OCI-LY3 (cell line): ENCODE measurements at regions not wholly inside any gene's neighbourhood (a gene's known extent, or its start where the extent isn't known, plus 50 kb on each side); places are given as distances from the start of the nearest gene placed in this dataset.

ENCODE experiments used
- H2AFZ ChIP-seq: fragments of 200-600, 300-600 bp; shearing (Covaris generic); 2 replicates; pipeline ENCODE4 v1.6.0; 2014; ENCODE audit warnings: antibody characterized with exemption, low read depth, low read length
- H3K27ac ChIP-seq: fragments of 200-600, 300-600 bp; sonication (generic); 2 replicates; pipeline ENCODE4 v1.5.1; 2014; ENCODE audit warnings: mild to moderate bottlenecking, low read length, moderate library complexity, mixed read lengths
- H3K27me3 ChIP-seq: fragments of 200-600, 300-600 bp; sonication (generic); 2 replicates; pipeline ENCODE4 v1.6.1; 2014; ENCODE audit warnings: low read depth, low read length, mixed read lengths
- H3K36me3 ChIP-seq: fragments of 200-600, 300-600 bp; sonication (generic); replicated peaks from 2 replicates; pipeline ENCODE3; 2014; ENCODE audit warnings: low read depth, low read length, mixed read lengths
- H3K4me1 ChIP-seq: fragments of 300-600, 200-600 bp; sonication (generic); 2 replicates; pipeline ENCODE4 v1.6.1; 2014; ENCODE audit warnings: low read length, mixed read lengths
- H3K4me2 ChIP-seq: fragments of 200-600, 300-600 bp; sonication (generic); 2 replicates; pipeline ENCODE4 v1.6.1; 2014; ENCODE audit warnings: low read length, mixed read lengths
- H3K4me3 ChIP-seq: fragments of 300-600, 200-600 bp; sonication (generic); 2 replicates; pipeline ENCODE4 v1.5.1; 2014; ENCODE audit warnings: antibody characterized with exemption, mild to moderate bottlenecking, low read length, moderate library complexity
- H3K79me2 ChIP-seq: fragments of 300-600, 200-600 bp; shearing (Covaris generic); 2 replicates; pipeline ENCODE4 v1.6.1; 2014; ENCODE audit warnings: mild to moderate bottlenecking, low read length, mixed read lengths
- H3K9ac ChIP-seq: fragments of 300-600, 200-600 bp; shearing (Covaris generic); 2 replicates; pipeline ENCODE4 v1.6.0; 2014; ENCODE audit warnings: mild to moderate bottlenecking, low read length, moderate library complexity
- H3K9me3 ChIP-seq: fragments of 200-600, 300-600 bp; shearing (Covaris generic); 2 replicates; pipeline ENCODE4 v1.6.1; 2014; ENCODE audit warnings: low read length, mixed read lengths; ENCODE audit not compliant: insufficient read depth
- H4K20me1 ChIP-seq: fragments of 200-600, 300-600 bp; sonication (generic); 2 replicates; pipeline ENCODE4 v1.6.1; 2016; ENCODE audit warnings: low read length, mixed read lengths; ENCODE audit not compliant: insufficient read depth
- EZH2phosphoT487 ChIP-seq: fragments of 200-600 bp; shearing (Covaris generic); IDR thresholded peaks from 2 replicates; pipeline ENCODE4 v1.6.1; 2018; ENCODE audit warnings: antibody characterized with exemption, mixed run types, low read depth
- TF ChIP-seq, protein P1 (sequence below): fragments of 200-600, 300-600 bp; sonication (generic); IDR thresholded peaks from 2 replicates; pipeline ENCODE4 v1.5.1; 2014; ENCODE audit warnings: antibody characterized with exemption, low read length, low read depth

DNA sequence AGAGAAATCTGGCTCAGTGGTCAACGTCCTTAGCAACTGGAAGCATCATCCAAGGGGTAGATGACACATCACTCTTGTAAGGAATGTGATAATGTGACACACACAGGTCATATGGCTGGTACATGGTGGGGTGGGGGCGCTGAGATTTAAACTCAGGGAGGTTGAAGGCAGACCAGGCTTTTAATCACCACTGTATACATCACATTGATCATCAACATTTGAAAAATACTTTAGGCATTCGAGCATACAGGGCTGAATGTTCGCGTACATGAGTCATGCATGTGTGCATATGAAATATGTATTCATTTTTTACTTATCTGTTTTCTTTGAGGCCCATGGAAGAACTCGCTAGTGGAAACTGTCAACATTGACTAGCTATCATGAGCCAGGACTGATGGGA, 976.4 kb downstream of the VRK1 start:
- TF ChIP-seq EZH2phosphoT487: no peak
- TF ChIP-seq, protein P1, sequence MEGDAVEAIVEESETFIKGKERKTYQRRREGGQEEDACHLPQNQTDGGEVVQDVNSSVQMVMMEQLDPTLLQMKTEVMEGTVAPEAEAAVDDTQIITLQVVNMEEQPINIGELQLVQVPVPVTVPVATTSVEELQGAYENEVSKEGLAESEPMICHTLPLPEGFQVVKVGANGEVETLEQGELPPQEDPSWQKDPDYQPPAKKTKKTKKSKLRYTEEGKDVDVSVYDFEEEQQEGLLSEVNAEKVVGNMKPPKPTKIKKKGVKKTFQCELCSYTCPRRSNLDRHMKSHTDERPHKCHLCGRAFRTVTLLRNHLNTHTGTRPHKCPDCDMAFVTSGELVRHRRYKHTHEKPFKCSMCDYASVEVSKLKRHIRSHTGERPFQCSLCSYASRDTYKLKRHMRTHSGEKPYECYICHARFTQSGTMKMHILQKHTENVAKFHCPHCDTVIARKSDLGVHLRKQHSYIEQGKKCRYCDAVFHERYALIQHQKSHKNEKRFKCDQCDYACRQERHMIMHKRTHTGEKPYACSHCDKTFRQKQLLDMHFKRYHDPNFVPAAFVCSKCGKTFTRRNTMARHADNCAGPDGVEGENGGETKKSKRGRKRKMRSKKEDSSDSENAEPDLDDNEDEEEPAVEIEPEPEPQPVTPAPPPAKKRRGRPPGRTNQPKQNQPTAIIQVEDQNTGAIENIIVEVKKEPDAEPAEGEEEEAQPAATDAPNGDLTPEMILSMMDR: no peak
- Histone ChIP-seq H3K4me1 (no peaks in the 10 kb centered on the region), H3K27ac (no peak overlapping the region), H4K20me1 (no peaks in the 10 kb centered on the region), H3K27me3 (no peaks in the 10 kb centered on the region; the same call in 1 of the 2 replicates), H3K4me3 (no peak overlapping the region), H3K36me3 (no peaks in the 10 kb centered on the region), H2AFZ (no peak overlapping the region), H3K9me3 (no peaks in the 10 kb centered on the region), H3K79me2 (no peaks in the 10 kb centered on the region), H3K9ac (no peak overlapping the region), H3K4me2 (no peak overlapping the region)

DNA sequence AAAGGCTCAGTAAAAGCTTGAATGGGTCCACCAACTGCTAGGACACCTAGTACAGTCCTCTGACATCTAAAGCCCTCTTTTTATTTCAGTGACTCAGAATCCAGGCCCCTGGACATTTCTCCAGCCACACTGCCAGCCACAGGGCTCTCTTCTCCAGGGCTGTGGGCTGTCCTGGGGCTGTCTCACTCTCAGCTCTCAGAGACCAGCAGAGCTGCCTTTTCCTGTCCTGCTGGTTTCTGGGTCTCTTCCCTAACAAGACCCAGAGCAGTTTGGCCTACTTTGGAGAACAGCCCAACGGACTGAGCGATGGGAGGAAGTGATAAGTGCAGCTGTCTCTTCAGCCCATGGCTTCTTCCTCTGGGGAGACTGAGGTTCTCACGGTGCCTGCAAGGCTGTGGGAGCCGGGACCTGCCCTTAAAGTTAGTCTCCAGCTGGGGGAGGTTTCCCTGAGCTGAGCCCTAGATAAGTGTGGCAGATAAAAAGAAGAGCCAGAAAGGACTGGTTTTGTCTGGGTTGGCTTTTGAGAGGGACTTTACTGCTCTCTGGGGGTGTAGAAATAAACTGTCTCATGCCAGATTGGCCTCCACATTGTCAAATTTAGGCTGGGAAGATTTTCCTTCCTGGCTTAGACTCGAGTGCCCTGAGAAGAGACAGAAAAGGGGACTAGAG, 979.8 kb downstream of the VRK1 start:
- Histone ChIP-seq H3K79me2 (no peaks in the 10 kb centered on the region), H3K4me2 (no peak overlapping the region), H4K20me1 (no peaks in the 10 kb centered on the region), H3K36me3 (no peaks in the 10 kb centered on the region), H3K4me3 (no peak overlapping the region), H3K27ac (no peak overlapping the region), H3K4me1 (no peaks in the 10 kb centered on the region), H3K9me3 (no peaks in the 10 kb centered on the region), H2AFZ (no peak overlapping the region), H3K27me3 (no peaks in the 10 kb centered on the region; the same call in 1 of the 2 replicates), H3K9ac (no peak overlapping the region)
- no peak for TF ChIP-seq EZH2phosphoT487
- TF ChIP-seq, protein P1: no peak

DNA sequence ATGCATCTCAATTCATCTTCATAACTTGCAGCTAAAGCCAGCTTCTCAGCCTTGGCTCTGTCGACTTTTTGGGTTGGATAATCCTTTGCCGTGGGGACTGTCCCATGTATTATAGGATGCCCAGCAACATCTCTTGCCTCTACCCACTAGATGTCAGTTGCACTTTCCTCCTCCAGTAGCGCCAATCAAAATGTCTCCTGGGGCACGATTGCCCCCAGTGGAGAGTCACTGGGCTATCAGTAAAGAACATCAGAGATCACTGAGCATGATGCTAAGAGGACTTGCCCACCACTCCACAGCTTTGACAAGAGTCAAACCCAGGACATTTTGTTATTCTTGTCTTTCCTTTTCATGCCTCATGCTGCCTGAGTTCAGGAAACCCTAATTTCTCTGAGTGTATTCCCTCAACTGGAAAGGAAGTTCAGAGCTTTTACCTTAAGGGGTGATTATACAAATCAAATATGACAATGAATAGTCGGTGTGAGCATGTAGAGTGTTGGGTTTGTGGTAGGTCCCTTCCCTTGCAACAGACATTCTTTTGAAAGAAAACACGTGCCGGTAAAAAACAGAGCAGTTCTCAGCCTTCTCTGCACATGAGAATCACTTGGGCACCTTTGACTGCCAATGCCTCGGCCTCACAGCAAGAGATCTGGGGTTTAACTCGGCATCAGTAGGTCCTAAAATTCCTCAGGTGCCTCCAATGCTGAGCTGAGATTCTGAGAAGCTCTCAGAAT, 980.6 kb downstream of the VRK1 start:
- Histone ChIP-seq H2AFZ (no peak overlapping the region), H3K27ac (no peak overlapping the region), H3K4me3 (no peak overlapping the region), H3K9ac (no peak overlapping the region), H3K36me3 (no peaks in the 10 kb centered on the region), H3K9me3 (no peaks in the 10 kb centered on the region), H3K4me1 (no peaks in the 10 kb centered on the region), H3K79me2 (no peaks in the 10 kb centered on the region), H3K4me2 (no peak overlapping the region), H4K20me1 (no peaks in the 10 kb centered on the region), H3K27me3 (no peaks in the 10 kb centered on the region; the same call in 1 of the 2 replicates)
- TF ChIP-seq, protein P1: 0 out of 2 replicates have a peak, but pooled peaks have one; percentile 5
- TF ChIP-seq EZH2phosphoT487: no peak

DNA sequence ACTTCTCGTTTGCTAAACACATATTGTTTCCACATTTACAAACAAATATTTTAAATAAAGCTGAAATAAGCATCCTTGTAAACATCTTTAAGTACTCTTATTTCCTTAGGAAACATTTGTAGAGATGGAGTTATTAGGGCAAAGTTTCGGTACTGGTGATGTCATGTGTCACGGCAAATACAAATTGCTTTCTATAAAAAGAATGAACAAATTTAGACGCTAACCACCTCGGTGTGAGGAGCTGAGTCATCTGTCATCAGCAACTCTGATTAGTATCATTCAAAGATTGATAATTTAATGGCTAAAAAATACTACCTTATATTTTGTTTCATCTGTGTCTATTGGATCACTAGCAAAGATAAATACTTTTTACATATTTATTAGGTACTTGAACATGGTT, 982.0 kb downstream of the VRK1 start:
- H2AFZ ChIP-seq: no peak overlapping the region
- H3K79me2 ChIP-seq: no peaks in the 10 kb centered on the region
- H3K9ac ChIP-seq: no peak overlapping the region
- H3K4me2 ChIP-seq: no peak overlapping the region
- no peaks in the 10 kb centered on the region for H3K4me1 ChIP-seq
- no peaks in the 10 kb centered on the region for H4K20me1 ChIP-seq
- no peaks in the 10 kb centered on the region for H3K36me3 ChIP-seq
- H3K27me3 ChIP-seq: no peaks in the 10 kb centered on the region; the same call in 1 of the 2 replicates
- no peak overlapping the region for H3K27ac ChIP-seq
- TF ChIP-seq, protein P1: no peak
- TF ChIP-seq EZH2phosphoT487: no peak
- H3K9me3 ChIP-seq: no peaks in the 10 kb centered on the region
- H3K4me3 ChIP-seq: no peak overlapping the region
